SU-DHL-6 (cell line): ENCODE measurements at regions not wholly inside any gene's neighbourhood (a gene's known extent, or its start where the extent isn't known, plus 50 kb on each side); places are given as distances from the start of the nearest gene placed in this dataset.

Source experiments
- H2AFZ ChIP-seq: fragments of 200-600 bp; sonication (generic); 2 replicates; pipeline ENCODE4 v1.6.1; 2014; ENCODE audit warnings: low read depth, mild to moderate bottlenecking, moderate library complexity, mixed read lengths, antibody characterized with exemption, low read length; ENCODE audit not compliant: severe bottlenecking
- H3F3A ChIP-seq: fragments of 200-600 bp; shearing (Covaris generic); 2 replicates; pipeline ENCODE4 v1.6.0; 2016; ENCODE audit warnings: antibody characterized with exemption, mild to moderate bottlenecking; ENCODE audit not compliant: insufficient read depth
- H3K27ac ChIP-seq: fragments of 200-600 bp; sonication (generic); 2 replicates; pipeline ENCODE4 v1.5.1; 2016; ENCODE audit warnings: low read depth, mild to moderate bottlenecking, low read length, moderate library complexity, mixed read lengths
- H3K27me3 ChIP-seq: fragments of 200-600 bp; sonication (generic), shearing (Covaris generic); 2 replicates; pipeline ENCODE4 v1.6.0; 2014; ENCODE audit warnings: mild to moderate bottlenecking, low read length
- H3K36me3 ChIP-seq: fragments of 200-600 bp; sonication (generic); 2 replicates; pipeline ENCODE4 v1.6.1; 2014; ENCODE audit warnings: mild to moderate bottlenecking, low read length, mixed read lengths
- H3K4me2 ChIP-seq: fragments of 300-600, 200-600 bp; shearing (Covaris generic), sonication (generic); 2 replicates; pipeline ENCODE4 v1.6.0; 2014; ENCODE audit warnings: low read length, low read depth, mild to moderate bottlenecking; ENCODE audit not compliant: poor library complexity, severe bottlenecking
- H3K4me3 ChIP-seq: fragments of 200-600 bp; sonication (generic); 2 replicates; pipeline ENCODE4 v1.5.1; 2014; ENCODE audit warnings: antibody characterized with exemption, low read length, mild to moderate bottlenecking, mixed read lengths; ENCODE audit not compliant: insufficient read depth, poor library complexity, severe bottlenecking
- H3K79me2 ChIP-seq: fragments of 200-600 bp; sonication (generic); 2 replicates; pipeline ENCODE4 v1.6.1; 2014; ENCODE audit warnings: mild to moderate bottlenecking, low read length, moderate library complexity; ENCODE audit not compliant: insufficient read depth
- H3K9ac ChIP-seq: fragments of 200-600 bp; sonication (generic); 2 replicates; pipeline ENCODE4 v1.7.0; 2014; ENCODE audit warnings: mild to moderate bottlenecking, low read length
- H3K9me2 ChIP-seq: fragments of 200-600 bp; sonication (generic); replicated peaks from 2 replicates; pipeline ENCODE4 v1.6.1; 2014; ENCODE audit warnings: low read length; ENCODE audit not compliant: insufficient read depth
- H3K9me3 ChIP-seq: fragments of 200-600 bp; sonication (generic); 2 replicates; pipeline ENCODE4 v1.6.1; 2014; ENCODE audit warnings: low read length, mixed read lengths; ENCODE audit not compliant: insufficient read depth
- H4K20me1 ChIP-seq: fragments of 200-600 bp; sonication (generic); 2 replicates; pipeline ENCODE4 v1.6.1; 2014; ENCODE audit warnings: low read depth, mild to moderate bottlenecking, antibody characterized with exemption, low read length, moderate library complexity, mixed read lengths
- EZH2phosphoT487 ChIP-seq: fragments of 200-600 bp; sonication (generic), shearing (Covaris generic); conservative IDR thresholded peaks from 2 replicates; pipeline ENCODE4 v1.6.1; 2018; ENCODE audit warnings: mild to moderate bottlenecking, antibody characterized with exemption, low read length, moderate library complexity, mixed read lengths
- TF ChIP-seq, protein P1 (sequence below): fragments of 200-600 bp; sonication (generic); IDR thresholded peaks from one replicate; pipeline ENCODE4 v1.5.1; 2017; ENCODE audit warnings: antibody characterized with exemption, mild to moderate bottlenecking, low read length, moderate library complexity; ENCODE audit not compliant: insufficient read depth, poor library complexity, severe bottlenecking

DNA sequence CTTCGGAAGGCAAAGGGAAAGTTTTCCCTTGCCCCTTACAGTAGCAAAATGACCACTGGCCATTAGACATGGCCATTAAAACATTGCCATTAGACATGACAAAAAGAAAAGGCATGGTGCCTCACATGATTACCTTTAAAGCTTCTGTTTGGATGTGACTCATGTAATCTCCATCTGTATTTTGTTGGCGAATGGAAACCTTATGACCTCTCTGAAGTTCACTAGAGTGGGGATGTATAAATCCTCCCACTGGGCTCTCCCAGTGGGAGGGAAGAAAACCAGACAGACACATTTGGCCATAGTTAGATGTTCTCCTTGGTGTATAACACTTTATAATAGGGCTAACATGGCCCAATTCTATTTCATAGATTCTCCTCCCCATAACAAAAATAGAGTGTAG, 152.6 kb downstream of the MAGEB17 start:
- Histone ChIP-seq H3K4me2 (no peak overlapping the region), H3K27me3 (no peaks in the 10 kb centered on the region), H3K9me3 (no peaks in the 10 kb centered on the region), H2AFZ (no peak overlapping the region), H4K20me1 (no peaks in the 10 kb centered on the region), H3K36me3 (no peaks in the 10 kb centered on the region), H3K27ac (no peak overlapping the region), H3F3A (no peaks in the 10 kb centered on the region), H3K4me3 (no peak overlapping the region), H3K9ac (no peak overlapping the region), H3K79me2 (no peaks in the 10 kb centered on the region), H3K9me2 (no peaks in the 10 kb centered on the region)
- TF ChIP-seq, protein P1, sequence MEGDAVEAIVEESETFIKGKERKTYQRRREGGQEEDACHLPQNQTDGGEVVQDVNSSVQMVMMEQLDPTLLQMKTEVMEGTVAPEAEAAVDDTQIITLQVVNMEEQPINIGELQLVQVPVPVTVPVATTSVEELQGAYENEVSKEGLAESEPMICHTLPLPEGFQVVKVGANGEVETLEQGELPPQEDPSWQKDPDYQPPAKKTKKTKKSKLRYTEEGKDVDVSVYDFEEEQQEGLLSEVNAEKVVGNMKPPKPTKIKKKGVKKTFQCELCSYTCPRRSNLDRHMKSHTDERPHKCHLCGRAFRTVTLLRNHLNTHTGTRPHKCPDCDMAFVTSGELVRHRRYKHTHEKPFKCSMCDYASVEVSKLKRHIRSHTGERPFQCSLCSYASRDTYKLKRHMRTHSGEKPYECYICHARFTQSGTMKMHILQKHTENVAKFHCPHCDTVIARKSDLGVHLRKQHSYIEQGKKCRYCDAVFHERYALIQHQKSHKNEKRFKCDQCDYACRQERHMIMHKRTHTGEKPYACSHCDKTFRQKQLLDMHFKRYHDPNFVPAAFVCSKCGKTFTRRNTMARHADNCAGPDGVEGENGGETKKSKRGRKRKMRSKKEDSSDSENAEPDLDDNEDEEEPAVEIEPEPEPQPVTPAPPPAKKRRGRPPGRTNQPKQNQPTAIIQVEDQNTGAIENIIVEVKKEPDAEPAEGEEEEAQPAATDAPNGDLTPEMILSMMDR = no peak
- no peak for TF ChIP-seq EZH2phosphoT487

DNA sequence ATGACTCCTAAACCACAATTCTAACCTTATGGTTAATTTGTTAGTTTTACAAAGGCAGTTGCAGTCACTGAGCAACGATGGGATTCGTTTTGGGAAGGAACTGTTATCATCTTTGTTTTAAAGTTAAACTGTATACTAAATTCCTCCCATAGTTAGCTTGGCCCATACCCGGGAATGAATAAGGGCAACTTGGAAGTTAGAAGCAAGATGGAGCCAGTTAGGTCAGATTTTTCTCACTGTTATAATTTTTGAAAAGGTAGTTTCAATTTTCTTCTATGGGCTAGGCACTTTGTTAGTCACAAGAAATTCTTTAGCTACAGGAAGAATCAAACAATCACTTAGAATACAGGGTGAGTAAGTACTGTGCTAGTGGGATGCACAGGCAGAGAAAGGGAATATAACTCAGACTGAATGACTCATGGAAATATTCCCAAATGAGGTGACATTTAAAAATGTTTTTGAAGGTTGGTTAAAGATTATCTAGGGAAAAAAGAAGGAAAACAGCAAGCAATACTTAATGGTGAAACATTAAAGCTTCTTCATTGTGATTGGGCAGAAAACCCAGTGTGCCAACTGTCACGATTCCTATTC, 153.6 kb downstream of the MAGEB17 start:
- no peak overlapping the region for H3K4me3 ChIP-seq

DNA sequence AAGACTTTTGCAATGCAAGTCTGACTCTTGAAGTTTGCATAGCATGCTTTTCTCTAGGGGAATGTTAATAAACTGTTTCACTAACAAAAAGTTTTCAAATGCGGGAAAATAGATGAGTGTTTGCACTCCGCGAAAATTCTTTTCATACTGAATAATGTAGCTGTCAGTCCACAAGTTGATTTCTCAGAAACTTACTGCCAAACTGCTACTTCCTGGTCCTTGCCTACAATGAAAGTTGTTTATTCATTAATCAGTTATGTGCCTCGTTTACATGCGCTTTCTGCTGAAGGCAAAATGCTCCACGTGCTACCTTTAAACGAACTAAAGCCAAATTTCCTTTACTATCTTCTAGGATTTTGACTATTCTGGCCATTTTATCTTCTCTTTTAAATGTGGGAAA, 166.2 kb downstream of the MAGEB17 start:
- TF ChIP-seq EZH2phosphoT487 = no peak
- TF ChIP-seq, protein P1 = no peak
- no peaks in the 10 kb centered on the region for H3K27me3 ChIP-seq
- H3K4me3 ChIP-seq = no peak overlapping the region
- H4K20me1 ChIP-seq = no peaks in the 10 kb centered on the region
- no peaks in the 10 kb centered on the region for H3F3A ChIP-seq
- H3K27ac ChIP-seq = no peak overlapping the region
- no peaks in the 10 kb centered on the region for H3K79me2 ChIP-seq
- no peaks in the 10 kb centered on the region for H3K9me3 ChIP-seq
- H3K36me3 ChIP-seq = no peaks in the 10 kb centered on the region
- H3K9me2 ChIP-seq = no peaks in the 10 kb centered on the region
- H3K9ac ChIP-seq = no peak overlapping the region
- H3K4me2 ChIP-seq = no peak overlapping the region
- no peak overlapping the region for H2AFZ ChIP-seq

More for the DNA sequence above, 153.6 kb downstream of the MAGEB17 start:
- Histone ChIP-seq H3K27me3 (no peaks in the 10 kb centered on the region), H3K79me2 (no peaks in the 10 kb centered on the region), H3K36me3 (no peaks in the 10 kb centered on the region), H3F3A (no peaks in the 10 kb centered on the region), H3K4me2 (no peak overlapping the region), H3K27ac (no peak overlapping the region), H4K20me1 (no peaks in the 10 kb centered on the region), H3K9me3 (no peaks in the 10 kb centered on the region), H3K9me2 (no peaks in the 10 kb centered on the region), H3K9ac (no peak overlapping the region), H2AFZ (no peak overlapping the region)
- TF ChIP-seq, protein P1 = no peak
- TF ChIP-seq EZH2phosphoT487 = no peak
